ENCODE measurements at regions not wholly inside any gene's neighbourhood (a gene's known extent, or its start where the extent isn't known, plus 50 kb on each side); places are given as distances from the start of the nearest gene placed in this dataset.
"Not testable (repeated sequence)": the region's sequence is repeated elsewhere in the genome, so short reads cannot be mapped to it uniquely, and the experiment has no call there.

DNA sequence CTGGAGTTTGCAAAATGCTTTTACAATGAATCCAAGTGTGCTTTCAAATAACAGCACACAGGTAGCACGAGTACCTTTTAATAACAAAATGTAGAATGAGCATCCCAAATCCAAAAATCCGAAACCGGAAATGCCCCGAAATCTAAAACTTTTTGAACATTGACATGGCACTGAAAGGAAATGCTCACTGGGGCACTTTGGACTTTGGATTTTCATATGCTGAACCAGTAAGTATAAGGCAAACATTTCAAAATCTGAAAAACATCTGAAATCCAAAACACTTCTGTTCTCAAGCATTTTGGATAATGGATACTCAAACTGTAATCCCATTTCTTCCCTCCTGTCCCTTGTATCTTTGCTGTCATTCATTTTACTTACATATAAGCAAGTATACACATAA lies 50.1 kb downstream of the GCNT4 start:
- DNase-seq (ENCODE audit: low spot score): no peak

DNA sequence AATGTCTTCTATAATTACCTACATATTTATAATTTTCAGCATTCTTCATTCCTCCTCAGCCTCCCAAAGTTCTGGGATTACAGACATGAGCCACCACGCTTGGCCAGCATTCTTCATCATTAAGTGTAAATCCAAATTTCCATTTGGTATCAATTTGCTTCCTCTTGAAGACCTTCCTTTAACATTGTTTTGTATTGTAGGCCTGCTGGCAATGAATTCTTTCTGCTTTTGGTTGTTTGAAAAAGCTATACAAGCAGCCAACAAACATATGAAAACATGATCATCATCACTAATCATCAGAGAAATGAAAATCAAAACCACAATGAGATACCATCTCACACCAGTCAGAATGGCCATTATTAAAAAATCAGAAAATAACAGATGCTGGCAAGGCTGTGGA lies 56.4 kb downstream of the GCNT4 start:
- DNase-seq (ENCODE audit: low spot score): no peak

DNA sequence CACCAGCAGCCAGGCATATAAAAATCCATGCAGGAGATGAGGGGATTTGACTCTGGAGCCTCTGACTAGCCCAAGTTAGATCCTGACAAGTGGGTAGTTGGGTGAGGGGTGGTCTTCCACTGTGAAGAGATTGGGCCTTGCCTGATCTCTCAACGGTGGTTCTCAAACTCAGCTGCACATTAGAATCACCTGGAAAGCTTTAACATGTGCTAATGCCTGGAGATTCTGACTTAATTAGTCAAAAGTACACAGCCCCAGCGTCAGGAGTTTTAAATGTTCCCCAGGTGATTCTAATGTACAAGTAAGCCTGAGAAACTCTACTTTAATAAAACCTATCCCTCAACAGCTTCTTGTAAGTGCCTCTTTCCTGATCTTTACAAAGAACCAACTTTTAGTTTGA lies 57.5 kb downstream of the GCNT4 start:
- no peak for DNase-seq (ENCODE audit: low spot score)

DNA sequence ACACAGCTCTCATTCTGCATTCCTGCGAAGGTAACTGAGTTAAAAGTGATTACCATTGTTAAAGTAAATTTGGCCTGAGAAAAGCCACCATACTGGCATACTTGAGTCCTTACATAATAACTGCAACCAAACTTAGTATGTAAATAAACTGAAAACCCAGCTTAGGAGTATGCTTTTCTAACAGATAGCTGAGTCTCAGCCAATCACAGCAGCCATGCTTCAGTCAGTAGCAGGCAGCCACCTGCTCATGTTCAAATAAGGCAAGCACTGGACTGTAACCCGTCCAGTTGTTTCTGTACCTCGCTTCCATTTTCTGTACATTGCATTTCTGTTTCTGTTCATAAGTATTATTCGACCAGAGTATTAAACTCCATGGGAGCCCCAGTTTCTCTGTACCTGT lies 58.6 kb downstream of the GCNT4 start:
- DNase-seq (ENCODE audit: low spot score): no peak

DNA sequence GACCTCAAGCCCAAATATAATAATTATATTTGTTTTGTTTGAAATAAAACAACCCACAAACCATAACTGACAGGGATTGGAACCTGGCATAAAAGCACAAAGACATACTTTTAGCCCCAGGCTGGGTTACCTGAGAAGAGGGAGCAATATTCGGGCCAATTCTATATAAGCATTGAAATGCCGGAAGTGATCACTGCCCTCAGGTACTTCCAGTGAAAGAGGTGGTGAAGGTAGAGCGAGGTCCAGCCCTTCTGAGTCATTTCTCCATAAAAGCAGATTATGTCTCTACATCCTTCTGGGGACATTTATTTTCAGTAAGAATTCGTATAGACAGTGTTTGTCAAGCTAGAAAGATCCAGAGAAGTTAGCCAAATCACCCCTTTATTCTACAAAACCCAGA lies 59.6 kb downstream of the GCNT4 start:
- no peak for DNase-seq (ENCODE audit: low spot score)

DNA sequence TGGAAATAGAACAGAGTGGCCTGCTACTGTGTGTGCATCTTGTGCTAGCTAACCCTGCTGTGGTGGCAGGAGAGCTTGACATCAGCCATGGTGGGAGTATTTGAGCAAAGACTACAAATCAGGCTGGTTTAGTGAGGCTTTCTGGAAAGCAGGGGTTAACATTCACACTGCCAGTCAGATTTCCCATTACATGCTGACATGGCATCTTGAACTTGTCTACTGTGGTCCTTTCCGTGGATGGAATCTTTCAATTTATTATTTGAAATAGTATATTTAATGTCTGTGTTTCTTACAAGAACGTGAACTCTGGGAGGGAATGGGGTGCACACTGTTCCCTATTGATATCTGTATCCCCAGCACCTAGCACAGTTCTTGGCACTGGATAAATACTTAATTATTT lies 60.8 kb downstream of the GCNT4 start:
- DNase-seq (ENCODE audit: low spot score): no peak

DNA sequence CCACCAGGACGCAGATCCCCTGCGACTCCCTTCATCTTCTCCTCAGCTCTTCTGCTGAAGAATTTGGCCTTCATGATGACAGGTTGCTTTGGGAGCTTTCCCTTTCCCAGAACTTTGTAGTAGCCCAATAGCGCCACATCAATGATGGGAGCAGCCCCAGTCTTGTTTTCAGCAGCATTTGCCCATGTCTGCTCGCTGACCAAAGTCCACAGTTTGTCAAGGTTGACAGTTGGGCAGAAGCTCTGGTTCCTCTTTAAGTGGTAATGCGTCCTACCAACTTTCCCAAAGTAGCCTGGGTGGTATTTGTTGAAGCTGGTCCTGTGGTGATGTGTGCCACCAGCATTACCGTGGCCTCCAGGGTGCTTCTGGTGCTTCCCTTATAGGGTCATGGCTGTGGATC lies 62.2 kb downstream of the GCNT4 start:
- DNase-seq (ENCODE audit: low spot score): no peak

DNA sequence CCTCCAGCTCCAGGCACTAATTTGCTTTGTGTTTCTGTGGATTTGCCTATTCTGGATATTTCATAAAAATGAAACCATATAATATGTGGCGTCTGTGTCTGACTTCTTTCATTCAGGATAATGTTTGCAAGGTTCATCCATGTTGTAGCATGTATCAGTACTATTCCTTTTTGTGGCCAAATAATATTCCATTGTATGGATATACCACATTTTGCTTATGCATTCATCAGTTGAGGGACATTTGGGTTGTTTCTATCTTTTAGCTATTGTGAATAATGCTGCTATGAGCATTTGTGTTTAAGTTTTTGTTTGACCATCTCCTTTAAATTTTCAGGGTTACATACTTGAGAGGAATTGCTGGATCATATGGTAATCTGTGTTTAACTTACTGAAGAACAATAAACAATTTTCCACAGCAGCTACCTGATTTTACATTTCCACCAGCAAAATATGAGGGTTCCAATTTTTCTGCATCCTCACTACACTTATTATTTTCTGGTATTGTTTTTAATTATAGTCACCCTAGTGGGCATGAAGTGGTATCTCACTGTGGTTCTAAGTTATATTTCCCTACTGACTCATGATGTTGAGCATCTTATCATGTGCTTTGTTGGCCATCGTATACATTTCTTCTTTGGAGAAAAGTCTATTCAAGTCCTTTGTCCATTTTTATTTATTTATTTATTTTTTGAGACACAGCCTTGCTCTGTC lies 63.9 kb downstream of the GCNT4 start:
- DNase-seq (ENCODE audit: low spot score): no peak

DNA sequence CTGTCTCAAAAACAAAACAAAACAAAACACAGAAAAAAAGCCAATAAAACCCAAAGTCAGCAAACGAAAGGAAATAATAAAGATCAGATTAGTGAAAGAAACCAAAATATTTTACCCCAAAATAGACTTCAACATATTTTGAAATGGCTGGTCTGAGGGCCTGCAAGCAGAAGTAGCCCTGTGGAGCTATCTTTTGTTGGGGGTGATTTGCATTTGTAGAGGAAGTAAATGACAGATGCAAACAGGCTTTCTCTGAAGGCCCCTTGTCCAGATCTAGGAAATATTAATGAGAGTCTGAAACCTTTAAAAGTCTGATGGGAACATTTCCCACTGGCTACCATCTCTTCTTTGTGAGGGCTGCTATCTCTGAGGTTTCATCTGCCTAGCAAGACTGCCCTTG lies 74.0 kb downstream of the GCNT4 start:
- no peak for DNase-seq (ENCODE audit: low spot score)

DNA sequence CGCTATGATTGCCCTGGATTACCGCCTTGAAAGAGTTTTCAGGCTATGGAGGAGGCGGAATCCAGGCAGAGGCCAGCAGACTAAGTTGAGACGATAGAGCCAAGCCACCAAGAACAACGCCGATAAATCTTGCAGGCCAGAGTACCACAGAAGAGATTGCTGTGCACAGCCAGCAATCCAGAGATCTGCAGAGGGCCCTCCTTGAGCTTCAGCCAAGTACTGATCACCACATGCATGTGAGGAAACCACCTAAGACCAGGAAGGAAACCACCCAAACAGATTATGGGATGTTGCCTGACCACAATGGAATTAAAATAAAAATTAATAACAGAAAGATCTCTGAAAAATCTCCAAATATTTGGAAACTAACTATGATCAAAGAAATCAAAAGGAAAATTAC lies 74.9 kb downstream of the GCNT4 start:
- DNase-seq (ENCODE audit: low spot score): no peak

DNA sequence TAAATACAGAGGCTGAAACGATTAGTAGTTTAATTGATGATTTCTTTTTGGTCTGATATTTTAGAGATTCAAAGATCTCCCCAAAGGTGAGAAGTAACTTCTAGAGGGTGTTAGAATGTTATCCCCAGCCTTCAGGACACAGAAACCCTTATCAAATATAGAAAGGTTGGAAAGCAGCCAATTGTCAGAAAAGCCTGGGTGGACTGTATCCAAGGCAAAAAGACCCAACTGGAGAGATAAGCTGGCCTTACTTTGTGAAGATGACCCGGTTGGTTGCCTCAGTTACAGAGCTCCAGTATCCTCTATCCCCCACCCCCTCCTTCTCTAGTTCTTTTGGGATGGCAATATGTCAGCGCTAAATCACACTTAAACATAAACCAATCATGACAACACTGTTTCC lies 75.7 kb downstream of the GCNT4 start:
- no peak for DNase-seq (ENCODE audit: low spot score)

DNA sequence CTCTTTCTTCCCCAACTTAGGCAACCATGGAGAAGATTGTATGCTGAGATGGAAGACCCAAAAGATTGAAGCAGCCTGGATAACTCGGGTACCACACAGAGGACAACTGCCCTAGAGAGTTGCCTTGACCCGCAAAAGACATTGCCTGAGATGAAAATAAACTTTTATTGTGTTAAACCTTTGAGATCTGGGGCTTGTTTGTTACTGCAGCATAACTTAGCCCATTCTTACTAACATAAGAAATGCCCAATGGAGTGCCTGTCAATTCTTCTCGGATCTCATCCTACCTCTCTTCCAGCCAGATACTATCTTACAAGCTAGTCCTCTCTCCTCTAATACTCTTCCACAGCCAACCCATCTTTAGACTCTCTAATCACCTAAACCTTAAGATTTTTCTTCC lies 76.8 kb downstream of the GCNT4 start:
- DNase-seq (ENCODE audit: low spot score): no peak

DNA sequence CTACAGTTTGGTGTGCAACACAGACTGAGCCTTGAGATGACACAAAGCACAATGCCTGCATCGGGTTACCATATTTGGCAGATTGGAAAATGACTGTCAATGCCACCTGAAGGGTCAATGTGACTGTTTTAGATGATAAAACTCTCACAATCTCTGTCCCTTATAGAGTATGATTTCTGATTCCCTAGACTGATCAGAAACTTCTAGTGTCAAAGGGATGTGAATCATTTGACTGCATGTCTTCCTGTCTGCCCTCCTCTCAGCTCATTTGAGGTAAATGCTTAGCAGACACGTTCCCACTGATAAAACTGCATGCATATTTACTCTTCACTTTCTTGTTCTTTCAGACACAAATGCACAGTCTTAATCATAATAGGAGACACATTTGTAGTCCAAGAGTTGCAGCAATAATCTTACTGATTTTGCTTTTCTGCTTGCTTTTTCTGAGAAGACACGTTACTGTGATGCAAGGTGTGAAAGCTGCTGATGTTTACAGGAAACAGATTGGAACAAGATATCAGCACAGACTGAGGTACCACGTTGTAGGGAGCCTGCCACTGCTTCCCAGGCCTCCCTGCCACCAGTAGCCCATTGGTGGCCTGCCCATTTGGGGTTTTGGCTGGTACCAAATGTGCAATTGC lies 77.8 kb downstream of the GCNT4 start:
- DNase-seq (ENCODE audit: low spot score): no peak

DNA sequence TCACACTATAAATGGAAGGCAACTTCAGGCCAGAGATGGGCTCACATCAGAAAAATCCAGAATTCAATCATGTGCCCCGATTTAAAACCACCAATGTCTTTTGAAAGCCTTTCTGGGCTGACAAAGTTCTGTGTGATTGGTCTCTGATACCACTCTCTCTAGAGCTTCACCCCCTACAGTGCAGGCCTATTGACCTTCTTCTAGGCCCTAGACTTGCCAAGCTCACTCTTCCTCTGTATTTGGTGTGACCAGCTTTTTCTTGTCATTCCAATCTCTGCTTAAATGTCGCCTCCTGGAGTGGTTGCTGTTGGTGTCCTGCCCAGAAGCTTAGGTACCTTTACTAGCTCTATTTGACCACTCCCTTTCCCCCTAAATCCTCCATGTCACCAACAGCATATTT lies 78.7 kb downstream of the GCNT4 start:
- no peak for DNase-seq (ENCODE audit: low spot score)

DNA sequence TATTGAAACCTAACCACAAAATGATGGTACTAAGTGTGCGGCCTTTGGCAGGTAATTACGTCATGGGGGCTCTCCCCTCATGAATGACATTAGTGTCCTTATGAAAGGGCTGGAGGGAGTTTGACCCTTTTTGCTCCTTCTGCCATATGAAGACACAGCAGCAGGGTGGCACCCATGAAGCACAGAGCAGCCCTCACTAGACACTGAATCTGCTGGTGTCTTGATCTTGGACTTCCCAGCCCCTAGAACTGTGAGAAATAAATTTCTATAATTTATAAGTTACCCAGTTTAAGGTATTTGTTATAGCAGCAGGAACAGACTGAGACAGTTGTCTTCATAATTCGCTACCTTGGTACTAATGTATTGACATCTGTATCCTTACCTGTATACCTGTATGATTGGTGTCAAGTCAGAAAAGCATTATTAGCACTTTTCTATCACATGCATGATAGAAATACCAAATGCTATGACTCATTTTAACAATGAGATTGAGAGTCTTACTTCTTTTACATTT lies 80.4 kb downstream of the GCNT4 start:
- no peak for DNase-seq (ENCODE audit: low spot score)

DNA sequence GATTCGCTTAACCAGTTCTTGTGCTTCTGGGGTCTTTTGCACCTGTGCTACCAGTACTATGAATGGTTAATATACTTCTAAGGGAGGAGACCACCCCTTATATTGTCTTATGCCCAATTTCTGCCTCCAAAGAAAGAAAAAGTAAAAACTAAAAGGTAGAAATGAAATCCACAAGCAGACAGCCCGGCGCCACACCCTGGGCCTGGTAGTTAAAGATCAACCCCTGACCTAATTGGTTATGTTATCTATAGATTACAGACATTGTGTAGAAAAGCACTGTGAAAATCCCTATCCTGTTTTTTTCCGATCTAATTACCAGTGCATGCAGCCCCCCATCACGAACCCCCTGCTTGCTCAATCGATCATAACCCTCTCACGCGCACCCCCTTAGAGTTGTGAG lies 81.5 kb downstream of the GCNT4 start:
- not testable (repeated sequence) for DNase-seq (ENCODE audit: low spot score)

DNA sequence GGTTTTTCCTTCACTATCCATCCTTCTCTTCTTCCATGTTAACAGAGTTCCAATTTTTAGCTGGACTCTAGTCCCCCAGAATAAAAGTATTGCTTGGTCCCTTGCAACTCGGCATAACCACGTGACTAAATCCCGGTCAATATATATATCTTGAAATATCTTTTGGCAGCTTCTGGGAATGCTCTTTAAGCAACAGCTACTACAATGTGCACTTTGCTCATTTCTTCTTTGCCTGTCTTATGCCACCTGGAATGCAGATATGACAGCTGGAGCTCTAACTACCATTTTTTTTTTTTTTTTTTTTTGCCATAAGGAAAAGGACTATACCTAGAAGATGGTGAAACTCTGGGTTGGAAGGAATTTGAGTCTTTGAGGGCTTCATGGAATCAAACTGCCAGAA lies 82.6 kb downstream of the GCNT4 start:
- DNase-seq (ENCODE audit: low spot score): no peak

DNA sequence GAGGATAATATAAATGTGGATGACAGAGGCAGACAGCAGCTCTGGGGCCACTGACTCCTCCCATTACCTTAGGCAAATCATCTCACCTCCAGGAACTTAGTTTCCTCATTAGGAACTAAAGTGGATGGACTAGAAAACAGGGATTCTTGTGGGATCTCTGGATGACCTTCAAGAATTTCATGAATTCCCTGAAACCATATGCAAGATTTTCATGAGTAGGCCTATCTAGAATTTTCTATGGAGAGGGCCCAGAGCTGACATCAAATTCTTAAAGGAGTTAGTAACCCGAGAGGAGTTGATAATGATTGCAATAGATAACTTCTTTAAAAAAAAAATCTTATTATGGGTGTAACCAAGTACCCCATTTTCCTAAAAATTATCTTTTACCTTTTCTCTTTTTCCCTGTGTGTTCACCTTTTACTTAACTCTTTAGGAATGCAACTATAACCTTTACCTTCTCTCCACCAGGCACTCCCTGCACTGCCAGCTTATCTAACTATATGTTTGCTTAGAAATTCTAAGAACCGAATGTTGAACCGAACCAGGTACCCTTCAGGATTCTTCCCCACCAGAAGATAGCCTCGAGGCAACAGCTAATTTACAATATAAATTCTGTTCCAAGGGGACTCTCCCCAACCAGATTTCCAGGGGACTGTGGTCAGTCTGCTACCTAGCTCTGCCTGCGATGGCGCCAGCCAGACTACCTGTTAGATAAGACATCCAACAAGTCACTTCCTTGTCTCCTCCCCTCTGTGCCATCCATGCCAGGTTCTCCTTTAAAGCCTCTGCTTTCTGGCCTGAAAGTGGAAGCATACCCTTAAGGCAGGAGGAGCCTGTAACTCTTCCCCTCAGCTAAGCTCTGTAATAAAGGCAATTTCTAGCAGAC lies 86.0 kb downstream of the GCNT4 start:
- DNase-seq (ENCODE audit: low spot score): no peak

DNA sequence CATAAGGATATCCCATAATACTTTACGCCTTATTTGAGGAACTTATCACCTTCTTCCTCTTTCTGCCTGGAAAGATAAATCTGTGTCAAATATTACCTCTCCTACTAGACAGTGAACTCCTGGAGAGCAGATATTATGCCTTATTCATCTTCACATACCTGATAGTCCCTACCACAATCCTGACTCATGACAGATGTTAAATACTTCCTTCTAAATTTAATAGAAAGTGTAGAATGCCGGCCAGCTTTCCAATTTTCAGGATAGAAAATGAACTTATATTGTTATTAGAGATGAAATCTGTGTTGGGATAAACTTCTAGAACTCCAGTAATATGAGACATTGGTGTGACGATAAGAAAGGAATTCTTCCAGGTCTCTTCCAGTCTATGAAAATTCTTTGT lies 89.0 kb downstream of the GCNT4 start:
- DNase-seq (ENCODE audit: low spot score): no peak

DNA sequence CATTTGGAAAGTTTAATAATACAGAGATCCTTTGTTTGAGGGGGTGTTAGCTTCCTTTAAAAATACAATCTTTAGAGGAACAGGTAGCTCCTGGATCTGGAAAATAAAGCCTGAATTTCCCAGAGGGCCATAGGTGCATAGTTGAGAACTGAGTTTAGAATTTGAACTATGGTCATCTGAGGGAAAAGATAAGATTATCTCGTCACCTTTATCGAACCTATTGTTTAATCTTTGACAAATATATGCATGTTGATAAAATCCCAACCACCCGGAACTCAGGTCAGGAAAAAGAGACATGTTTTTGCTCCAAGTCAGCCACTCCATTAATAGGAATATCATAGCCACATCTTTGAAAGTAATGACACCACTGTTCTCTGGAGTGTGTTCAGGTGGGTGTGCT lies 91.7 kb upstream of the FAM169A start:
- DNase-seq (ENCODE audit: low spot score): no peak

DNA sequence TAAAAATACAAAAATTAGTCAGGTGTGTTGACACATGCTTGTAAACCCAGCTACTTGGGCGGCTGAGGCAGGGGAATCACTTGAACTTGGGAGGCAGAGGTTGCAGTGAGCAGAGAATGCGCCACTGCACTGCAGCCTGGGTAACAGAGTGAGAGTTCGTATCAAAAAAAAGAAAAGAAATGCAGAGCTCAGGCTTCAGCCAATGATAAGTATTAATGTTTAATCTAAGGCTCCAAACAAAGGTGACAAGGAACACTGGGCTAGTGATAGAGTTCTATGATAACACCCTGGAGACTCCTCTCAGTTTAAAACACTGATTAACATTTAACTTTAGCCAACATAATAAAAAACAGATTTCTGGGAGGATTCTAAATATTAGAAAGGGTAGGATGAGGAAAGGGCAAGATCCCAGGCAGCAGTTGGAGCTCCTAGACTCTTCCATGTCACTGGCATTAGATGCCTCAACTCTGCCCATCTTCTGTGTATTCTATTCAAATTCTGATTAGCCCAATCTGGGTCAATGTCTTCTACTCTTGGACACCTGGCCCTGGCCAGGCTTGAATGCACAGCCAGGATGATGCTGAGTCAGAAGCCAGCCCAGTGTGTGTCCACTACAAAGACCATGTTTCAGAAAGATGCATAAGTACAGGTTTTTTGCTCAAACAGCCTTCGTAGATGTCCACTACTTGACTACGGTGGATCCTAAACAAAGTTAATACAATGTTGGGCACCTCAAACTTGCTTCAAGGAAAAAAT lies 91.0 kb upstream of the FAM169A start:
- DNase-seq (ENCODE audit: low spot score): no peak

DNA sequence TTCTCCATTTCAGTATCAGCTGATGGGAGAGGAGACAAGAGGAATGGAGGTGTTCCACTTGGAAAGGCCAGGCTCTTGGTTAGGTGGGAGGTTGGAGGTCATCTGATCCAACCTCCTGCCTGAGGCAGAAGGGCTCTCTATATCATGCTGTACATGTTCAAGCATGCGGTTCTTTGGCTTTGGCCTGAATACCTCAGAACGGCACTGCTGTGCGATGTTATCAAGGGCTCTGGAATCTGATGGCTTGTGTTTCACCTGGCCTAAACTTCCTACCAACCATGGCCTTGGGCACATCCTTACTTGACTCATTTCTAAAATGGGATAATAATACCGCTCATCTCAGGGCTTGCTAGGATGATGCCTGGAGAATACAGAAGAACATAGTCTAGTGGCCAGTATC lies 90.1 kb upstream of the FAM169A start:
- DNase-seq (ENCODE audit: low spot score): no peak
